ENCODE measurements at regions not wholly inside any gene's neighbourhood (a gene's known extent, or its start where the extent isn't known, plus 50 kb on each side); places are given as distances from the start of the nearest gene placed in this dataset.
A peak's percentile ranks its signal among the peaks of the same experiment; 100 is the strongest.

DNA sequence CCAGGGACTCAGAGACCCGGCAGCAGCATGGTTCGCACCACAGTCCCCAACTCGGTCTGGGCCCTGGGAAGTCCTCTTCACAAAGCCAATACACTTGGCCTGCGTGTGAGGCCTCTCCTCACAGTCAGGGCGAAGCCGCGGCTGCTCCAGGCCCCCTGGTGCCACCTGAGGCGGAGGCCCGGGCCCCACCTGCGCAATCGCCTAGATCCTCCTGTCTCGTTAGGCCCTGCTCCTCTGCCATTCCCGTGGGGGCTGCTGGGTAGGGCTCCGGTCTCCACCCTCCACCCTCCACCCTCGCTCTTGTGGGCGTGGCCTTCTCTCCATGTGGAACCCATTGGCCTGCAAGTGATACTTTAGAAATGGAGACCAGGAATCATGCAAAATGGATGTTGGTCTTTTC, 553.3 kb downstream of the INHBA start:
- H3K27ac ChIP-seq: peak overlapping the region; percentile 81
- TF ChIP-seq, protein P1, sequence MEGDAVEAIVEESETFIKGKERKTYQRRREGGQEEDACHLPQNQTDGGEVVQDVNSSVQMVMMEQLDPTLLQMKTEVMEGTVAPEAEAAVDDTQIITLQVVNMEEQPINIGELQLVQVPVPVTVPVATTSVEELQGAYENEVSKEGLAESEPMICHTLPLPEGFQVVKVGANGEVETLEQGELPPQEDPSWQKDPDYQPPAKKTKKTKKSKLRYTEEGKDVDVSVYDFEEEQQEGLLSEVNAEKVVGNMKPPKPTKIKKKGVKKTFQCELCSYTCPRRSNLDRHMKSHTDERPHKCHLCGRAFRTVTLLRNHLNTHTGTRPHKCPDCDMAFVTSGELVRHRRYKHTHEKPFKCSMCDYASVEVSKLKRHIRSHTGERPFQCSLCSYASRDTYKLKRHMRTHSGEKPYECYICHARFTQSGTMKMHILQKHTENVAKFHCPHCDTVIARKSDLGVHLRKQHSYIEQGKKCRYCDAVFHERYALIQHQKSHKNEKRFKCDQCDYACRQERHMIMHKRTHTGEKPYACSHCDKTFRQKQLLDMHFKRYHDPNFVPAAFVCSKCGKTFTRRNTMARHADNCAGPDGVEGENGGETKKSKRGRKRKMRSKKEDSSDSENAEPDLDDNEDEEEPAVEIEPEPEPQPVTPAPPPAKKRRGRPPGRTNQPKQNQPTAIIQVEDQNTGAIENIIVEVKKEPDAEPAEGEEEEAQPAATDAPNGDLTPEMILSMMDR (conservative IDR thresholded peaks at IDR 0.05): no peak

DNA sequence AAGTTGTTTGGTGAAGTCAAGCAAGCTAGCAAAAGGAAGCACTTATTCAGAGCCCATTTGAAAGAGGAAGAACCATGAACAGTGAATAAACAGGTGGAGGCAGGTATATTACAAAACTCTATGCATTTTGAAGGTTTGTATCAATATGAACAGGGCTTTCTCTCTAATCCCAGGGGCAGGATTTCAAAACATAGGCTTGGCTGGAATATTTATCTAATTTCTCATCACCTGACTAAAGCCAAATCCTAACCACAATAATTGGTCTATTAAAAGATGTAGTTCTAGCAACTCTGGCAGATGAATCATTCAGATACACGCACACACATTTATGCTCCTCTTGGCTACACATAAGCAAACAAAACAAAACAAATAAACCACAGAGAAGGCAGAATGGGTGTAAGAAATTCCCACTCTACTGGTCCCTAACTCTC, 554.4 kb downstream of the INHBA start:
- TF ChIP-seq, protein P1 (conservative IDR thresholded peaks at IDR 0.05): no peak
- peak overlapping the region; percentile 81 for H3K27ac ChIP-seq

DNA sequence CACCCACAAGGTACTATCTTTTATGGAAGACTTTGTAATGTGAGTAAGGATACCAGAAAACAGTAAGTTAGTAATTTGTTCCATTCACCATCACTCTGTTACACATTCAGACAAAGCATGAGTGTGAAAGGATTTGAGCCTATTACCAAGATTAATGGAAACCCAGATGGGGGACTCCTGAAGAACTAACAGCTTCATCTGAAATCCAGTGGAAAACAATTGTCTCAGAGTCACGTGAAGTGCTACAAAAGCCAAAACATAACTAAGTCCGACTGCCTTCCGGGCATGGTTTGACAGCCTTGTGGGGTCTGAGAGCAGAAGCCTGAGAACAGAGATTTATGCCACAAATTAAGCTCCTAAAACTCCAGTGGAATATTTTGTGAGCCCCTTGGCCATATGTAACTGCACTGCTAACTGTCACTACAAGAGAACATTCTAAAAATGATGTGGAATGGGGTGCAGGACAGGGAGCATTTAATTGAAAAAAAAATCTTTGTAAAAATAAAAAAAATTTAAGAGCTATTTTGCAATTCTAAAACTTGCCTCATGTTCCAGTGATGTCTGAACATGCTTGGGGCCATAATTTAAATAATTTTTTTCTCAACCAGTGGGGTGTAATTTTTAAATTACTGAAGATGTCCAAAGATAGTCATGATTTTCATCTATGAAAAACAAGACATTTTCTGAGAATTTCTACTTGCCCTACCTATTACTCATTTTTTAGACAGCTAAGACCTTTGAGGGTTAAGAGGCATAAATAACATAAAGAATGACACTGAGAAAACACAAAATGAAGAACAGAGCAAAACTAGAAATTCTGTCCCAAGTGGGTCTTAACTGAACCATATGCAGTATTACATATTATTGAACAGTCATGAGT, 555.0 kb downstream of the INHBA start:
- peak overlapping the region; percentile 81 for H3K27ac ChIP-seq
- TF ChIP-seq, protein P1 (conservative IDR thresholded peaks at IDR 0.05): no peak

DNA sequence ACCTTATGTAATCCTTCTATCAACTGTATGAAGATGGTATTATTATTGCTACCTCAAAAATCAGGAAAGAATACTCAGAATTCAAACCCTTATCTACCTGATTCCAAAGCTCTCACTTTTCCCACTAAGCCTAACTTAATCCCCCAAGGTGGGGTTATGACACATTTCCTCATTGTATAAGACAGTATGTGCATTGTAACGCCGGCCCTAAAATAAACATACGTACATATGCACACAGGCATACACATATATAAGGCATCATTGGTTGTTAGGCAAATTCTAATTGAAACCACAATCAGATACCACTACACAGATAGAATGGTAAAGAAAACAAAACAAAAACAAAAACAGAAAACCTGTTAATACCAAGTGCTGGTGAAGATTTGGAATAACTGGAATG, 556.5 kb downstream of the INHBA start:
- TF ChIP-seq, protein P1 (conservative IDR thresholded peaks at IDR 0.05): no peak

DNA sequence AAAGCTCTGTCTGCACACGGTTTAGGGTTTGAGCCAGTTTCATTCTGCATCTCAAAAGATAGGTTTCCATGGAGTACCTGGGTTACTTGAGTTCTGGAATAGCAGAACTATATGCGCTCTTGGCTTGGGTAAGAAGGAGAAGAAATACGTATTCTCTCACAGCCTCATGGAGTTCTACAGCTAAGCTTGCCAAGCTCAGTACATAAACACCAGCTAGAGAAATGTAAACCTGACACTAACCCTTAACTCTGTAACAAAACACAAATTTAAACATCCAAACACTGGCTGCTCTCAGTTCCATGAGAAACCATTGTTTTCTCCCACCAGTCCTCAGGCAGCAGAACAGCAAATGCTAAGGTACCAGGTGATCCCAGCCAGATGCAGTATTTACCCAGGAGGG, 557.2 kb downstream of the INHBA start:
- TF ChIP-seq, protein P1 (conservative IDR thresholded peaks at IDR 0.05): no peak
- peak overlapping the region; percentile 26 for H3K27ac ChIP-seq

More for the DNA sequence above, 556.5 kb downstream of the INHBA start:
- H3K27ac ChIP-seq: peak overlapping the region; percentile 26; the same call in 1 of the 2 replicates

DNA sequence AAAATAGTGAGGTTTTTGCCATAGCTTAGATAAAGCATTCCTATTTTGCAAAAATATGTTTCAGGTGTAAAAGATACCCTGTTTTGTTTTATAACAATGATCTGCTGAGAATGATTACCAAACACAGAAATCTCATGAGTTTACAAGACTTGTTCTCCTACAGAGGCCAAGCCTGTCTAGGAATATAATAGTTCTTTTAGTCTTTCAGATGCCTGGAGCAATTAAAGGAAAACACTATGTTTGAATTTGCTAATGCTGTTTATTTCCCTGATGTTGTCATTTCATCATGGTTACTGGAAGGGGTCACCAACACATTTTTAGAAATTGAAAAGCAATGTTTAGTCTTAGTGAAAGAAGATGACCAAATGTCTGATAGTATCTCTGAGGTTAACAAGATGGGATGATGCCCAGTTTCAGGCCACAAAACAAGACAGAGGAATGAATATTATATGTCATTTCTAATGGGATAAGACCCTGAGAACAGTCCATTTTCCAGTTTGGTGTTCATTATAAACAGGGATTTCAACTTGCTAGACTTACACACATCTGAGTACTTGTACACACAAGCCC, 559.9 kb downstream of the INHBA start:
- TF ChIP-seq, protein P1 (conservative IDR thresholded peaks at IDR 0.05): no peak
- no peak overlapping the region for H3K27ac ChIP-seq

DNA sequence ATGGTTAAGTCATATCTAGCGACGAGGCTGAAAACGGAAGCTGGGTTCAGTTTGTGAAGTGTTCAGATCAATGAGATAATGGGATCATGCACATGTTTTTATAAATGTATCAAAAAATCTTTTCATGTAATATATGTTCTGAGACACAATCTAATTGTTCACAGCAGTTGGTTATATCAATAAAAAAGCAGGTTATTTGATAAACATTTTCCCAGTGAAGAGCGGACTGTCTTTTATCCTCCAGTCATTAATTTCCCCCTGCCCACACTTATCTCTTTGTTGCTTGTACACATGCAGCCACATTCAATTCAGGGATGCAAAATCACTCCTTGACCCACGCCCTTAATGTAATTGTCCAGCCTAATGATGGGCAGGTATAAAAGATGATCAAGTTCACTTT, 563.1 kb downstream of the INHBA start:
- TF ChIP-seq, protein P1 (conservative IDR thresholded peaks at IDR 0.05): no peak
- no peak overlapping the region for H3K27ac ChIP-seq
